AG09309 (cell line): ENCODE measurements at regions not wholly inside any gene's neighbourhood (a gene's known extent, or its start where the extent isn't known, plus 50 kb on each side); places are given as distances from the start of the nearest gene placed in this dataset.
A peak's percentile ranks its signal among the peaks of the same experiment; 100 is the strongest.

Experiments
- DNase-seq: peaks from one replicate; pipeline ENCODE4 v3.0.0-alpha.2; 2010; ENCODE audit warnings: low read depth
- H3K4me3 ChIP-seq: 2 replicates; pipeline ENCODE4 v1.5.1; 2011; ENCODE audit warnings: mild to moderate bottlenecking, low read depth, low read length, moderate library complexity; ENCODE audit not compliant: control insufficient read depth
- CTCF ChIP-seq: IDR thresholded peaks from 2 replicates; pipeline ENCODE4 v1.5.1; 2011; ENCODE audit warnings: mild to moderate bottlenecking, low read depth, low read length, inconsistent platforms; ENCODE audit not compliant: insufficient read depth, control insufficient read depth; ENCODE audit errors: missing control alignments

GRCh38 chr3:170703121-170703588, 117.3 kb upstream of the SLC7A14 start:
- peak; percentile 73 for DNase-seq
- TF ChIP-seq CTCF = no peak
- no peak overlapping the region for H3K4me3 ChIP-seq

GRCh38 chr3:170701696-170702678, 116.1 kb upstream of the SLC7A14 start:
- no peak for DNase-seq
- H3K4me3 ChIP-seq = no peak overlapping the region
- TF ChIP-seq CTCF = no peak

- no peak overlapping the region for H3K4me3 ChIP-seq
- no peak for DNase-seq
- TF ChIP-seq CTCF = no peak
Observed at GRCh38 chr3:170700054-170700404, 114.2 kb upstream of the SLC7A14 start.

GRCh38 chr3:170699158-170700053, 113.5 kb upstream of the SLC7A14 start:
- TF ChIP-seq CTCF = no peak
- no peak for DNase-seq
- H3K4me3 ChIP-seq = no peak overlapping the region

GRCh38 chr3:170697908-170698307, 112.0 kb upstream of the SLC7A14 start:
- no peak for TF ChIP-seq CTCF
- no peak overlapping the region for H3K4me3 ChIP-seq
- no peak for DNase-seq

- no peak for DNase-seq
- TF ChIP-seq CTCF = no peak
- H3K4me3 ChIP-seq = no peak overlapping the region
Observed at GRCh38 chr3:170697131-170697530, 111.3 kb upstream of the SLC7A14 start.
